ENCODE measurements at regions not wholly inside any gene's neighbourhood (a gene's known extent, or its start where the extent isn't known, plus 50 kb on each side); places are given as distances from the start of the nearest gene placed in this dataset.

- DNase-seq (ENCODE audit: low read depth in 2 of 3, low spot score in 2 of 3), result no peak
Measured at GRCh38 chr5:61737301-61737963, 405.4 kb downstream of the ZSWIM6 start.

GRCh38 chr5:61737964-61738340 lies 405.9 kb downstream of the ZSWIM6 start:
- DNase-seq (ENCODE audit: low read depth in 2 of 3, low spot score in 2 of 3), result no peak

GRCh38 chr5:61738446-61738845 lies 406.4 kb downstream of the ZSWIM6 start:
- no peak for DNase-seq (ENCODE audit: low read depth in 2 of 3, low spot score in 2 of 3)

GRCh38 chr5:61744690-61745619 lies 412.9 kb downstream of the ZSWIM6 start:
- DNase-seq (ENCODE audit: low read depth in 2 of 3, low spot score in 2 of 3), result no peak

- no peak for DNase-seq (ENCODE audit: low read depth in 2 of 3, low spot score in 2 of 3)
Measured at GRCh38 chr5:61746831-61747575, 414.9 kb downstream of the ZSWIM6 start.

GRCh38 chr5:61748121-61748520 lies 416.1 kb downstream of the ZSWIM6 start:
- DNase-seq (ENCODE audit: low read depth in 2 of 3, low spot score in 2 of 3), result no peak

- no peak for DNase-seq (ENCODE audit: low read depth in 2 of 3, low spot score in 2 of 3)
Measured at GRCh38 chr5:61748651-61749050, 416.6 kb downstream of the ZSWIM6 start.

- no peak for DNase-seq (ENCODE audit: low read depth in 2 of 3, low spot score in 2 of 3)
Measured at GRCh38 chr5:61752588-61752987, 420.5 kb downstream of the ZSWIM6 start.

- DNase-seq (ENCODE audit: low read depth in 2 of 3, low spot score in 2 of 3), result no peak
Measured at GRCh38 chr5:61754792-61755191, 422.7 kb downstream of the ZSWIM6 start.

GRCh38 chr5:61755726-61756222 lies 423.7 kb downstream of the ZSWIM6 start:
- no peak for DNase-seq (ENCODE audit: low read depth in 2 of 3, low spot score in 2 of 3)

- DNase-seq (ENCODE audit: low read depth in 2 of 3, low spot score in 2 of 3), result no peak
Measured at GRCh38 chr5:61758711-61759110, 426.7 kb downstream of the ZSWIM6 start.

GRCh38 chr5:61765471-61765870 lies 433.4 kb downstream of the ZSWIM6 start:
- no peak for DNase-seq (ENCODE audit: low read depth in 2 of 3, low spot score in 2 of 3)

GRCh38 chr5:61766141-61766540 lies 434.1 kb downstream of the ZSWIM6 start:
- no peak for DNase-seq (ENCODE audit: low read depth in 2 of 3, low spot score in 2 of 3)

GRCh38 chr5:61767231-61768080 lies 435.4 kb downstream of the ZSWIM6 start:
- DNase-seq (ENCODE audit: low read depth in 2 of 3, low spot score in 2 of 3), result no peak

GRCh38 chr5:61768692-61769281 lies 436.7 kb downstream of the ZSWIM6 start:
- no peak for DNase-seq (ENCODE audit: low read depth in 2 of 3, low spot score in 2 of 3)

- DNase-seq (ENCODE audit: low read depth in 2 of 3, low spot score in 2 of 3), result no peak
Measured at GRCh38 chr5:61771062-61771461, 439.0 kb downstream of the ZSWIM6 start.

- DNase-seq (ENCODE audit: low read depth in 2 of 3, low spot score in 2 of 3), result no peak
Measured at GRCh38 chr5:61771808-61772207, 439.8 kb downstream of the ZSWIM6 start.

GRCh38 chr5:61775901-61776300 lies 443.8 kb downstream of the ZSWIM6 start:
- no peak for DNase-seq (ENCODE audit: low read depth in 2 of 3, low spot score in 2 of 3)

GRCh38 chr5:61777292-61777691 lies 445.2 kb downstream of the ZSWIM6 start:
- DNase-seq (ENCODE audit: low read depth in 2 of 3, low spot score in 2 of 3), result no peak

- no peak for DNase-seq (ENCODE audit: low read depth in 2 of 3, low spot score in 2 of 3)
Measured at GRCh38 chr5:61779743-61780142, 447.7 kb downstream of the ZSWIM6 start.
